ENCODE measurements at regions not wholly inside any gene's neighbourhood (a gene's known extent, or its start where the extent isn't known, plus 50 kb on each side); places are given as distances from the start of the nearest gene placed in this dataset.

DNA sequence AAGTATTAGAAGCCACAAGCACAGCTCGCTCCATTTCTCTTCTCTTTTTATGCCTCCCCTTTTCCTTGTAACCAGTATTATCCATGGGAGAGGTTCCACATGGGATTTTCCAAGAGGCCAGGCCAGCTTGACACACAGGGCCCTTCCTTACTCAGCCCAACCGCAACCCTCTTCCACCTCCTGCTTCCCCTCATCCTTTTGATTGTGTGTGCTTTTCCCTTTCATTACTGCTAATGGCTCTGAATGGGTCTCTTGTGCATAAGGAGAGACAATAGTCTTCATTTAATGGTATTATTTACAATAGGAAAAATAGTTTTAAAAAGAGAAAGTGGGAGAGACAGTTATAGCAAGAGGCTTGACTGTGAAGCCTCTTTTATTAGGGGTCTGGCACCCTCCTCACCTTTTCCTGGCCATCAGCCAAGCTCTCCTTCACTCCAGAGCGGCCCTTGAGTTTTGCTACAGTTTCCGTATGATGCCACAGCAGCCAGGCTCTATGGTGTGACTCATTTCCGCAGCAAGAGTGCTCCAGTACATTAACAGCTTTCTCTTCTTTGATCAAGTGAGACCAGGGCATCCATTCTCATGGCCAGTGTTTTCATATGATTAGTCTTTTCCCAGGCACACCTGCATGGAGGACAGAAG is 579.5 kb downstream of the TFAP2B start:
- no peak for TF ChIP-seq EZH2phosphoT487 (IDR thresholded peaks at IDR 0.05; ENCODE audit: unreplicated experiment)
- TF ChIP-seq, protein P1, sequence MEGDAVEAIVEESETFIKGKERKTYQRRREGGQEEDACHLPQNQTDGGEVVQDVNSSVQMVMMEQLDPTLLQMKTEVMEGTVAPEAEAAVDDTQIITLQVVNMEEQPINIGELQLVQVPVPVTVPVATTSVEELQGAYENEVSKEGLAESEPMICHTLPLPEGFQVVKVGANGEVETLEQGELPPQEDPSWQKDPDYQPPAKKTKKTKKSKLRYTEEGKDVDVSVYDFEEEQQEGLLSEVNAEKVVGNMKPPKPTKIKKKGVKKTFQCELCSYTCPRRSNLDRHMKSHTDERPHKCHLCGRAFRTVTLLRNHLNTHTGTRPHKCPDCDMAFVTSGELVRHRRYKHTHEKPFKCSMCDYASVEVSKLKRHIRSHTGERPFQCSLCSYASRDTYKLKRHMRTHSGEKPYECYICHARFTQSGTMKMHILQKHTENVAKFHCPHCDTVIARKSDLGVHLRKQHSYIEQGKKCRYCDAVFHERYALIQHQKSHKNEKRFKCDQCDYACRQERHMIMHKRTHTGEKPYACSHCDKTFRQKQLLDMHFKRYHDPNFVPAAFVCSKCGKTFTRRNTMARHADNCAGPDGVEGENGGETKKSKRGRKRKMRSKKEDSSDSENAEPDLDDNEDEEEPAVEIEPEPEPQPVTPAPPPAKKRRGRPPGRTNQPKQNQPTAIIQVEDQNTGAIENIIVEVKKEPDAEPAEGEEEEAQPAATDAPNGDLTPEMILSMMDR (conservative IDR thresholded peaks at IDR 0.05; ENCODE audit: low read depth in 2 of 2), result no peak
- no peak for TF ChIP-seq EZH2 (IDR thresholded peaks at IDR 0.05; ENCODE audit: low read depth, unreplicated experiment)
- no peak for TF ChIP-seq JUNB (IDR thresholded peaks at IDR 0.05; ENCODE audit: unreplicated experiment)
- TF ChIP-seq POLR2AphosphoS5 (IDR thresholded peaks at IDR 0.05; ENCODE audit: low read depth), result no peak
- TF ChIP-seq, protein P2, sequence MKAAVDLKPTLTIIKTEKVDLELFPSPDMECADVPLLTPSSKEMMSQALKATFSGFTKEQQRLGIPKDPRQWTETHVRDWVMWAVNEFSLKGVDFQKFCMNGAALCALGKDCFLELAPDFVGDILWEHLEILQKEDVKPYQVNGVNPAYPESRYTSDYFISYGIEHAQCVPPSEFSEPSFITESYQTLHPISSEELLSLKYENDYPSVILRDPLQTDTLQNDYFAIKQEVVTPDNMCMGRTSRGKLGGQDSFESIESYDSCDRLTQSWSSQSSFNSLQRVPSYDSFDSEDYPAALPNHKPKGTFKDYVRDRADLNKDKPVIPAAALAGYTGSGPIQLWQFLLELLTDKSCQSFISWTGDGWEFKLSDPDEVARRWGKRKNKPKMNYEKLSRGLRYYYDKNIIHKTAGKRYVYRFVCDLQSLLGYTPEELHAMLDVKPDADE (IDR thresholded peaks at IDR 0.05), result no peak
- TF ChIP-seq, protein P3, sequence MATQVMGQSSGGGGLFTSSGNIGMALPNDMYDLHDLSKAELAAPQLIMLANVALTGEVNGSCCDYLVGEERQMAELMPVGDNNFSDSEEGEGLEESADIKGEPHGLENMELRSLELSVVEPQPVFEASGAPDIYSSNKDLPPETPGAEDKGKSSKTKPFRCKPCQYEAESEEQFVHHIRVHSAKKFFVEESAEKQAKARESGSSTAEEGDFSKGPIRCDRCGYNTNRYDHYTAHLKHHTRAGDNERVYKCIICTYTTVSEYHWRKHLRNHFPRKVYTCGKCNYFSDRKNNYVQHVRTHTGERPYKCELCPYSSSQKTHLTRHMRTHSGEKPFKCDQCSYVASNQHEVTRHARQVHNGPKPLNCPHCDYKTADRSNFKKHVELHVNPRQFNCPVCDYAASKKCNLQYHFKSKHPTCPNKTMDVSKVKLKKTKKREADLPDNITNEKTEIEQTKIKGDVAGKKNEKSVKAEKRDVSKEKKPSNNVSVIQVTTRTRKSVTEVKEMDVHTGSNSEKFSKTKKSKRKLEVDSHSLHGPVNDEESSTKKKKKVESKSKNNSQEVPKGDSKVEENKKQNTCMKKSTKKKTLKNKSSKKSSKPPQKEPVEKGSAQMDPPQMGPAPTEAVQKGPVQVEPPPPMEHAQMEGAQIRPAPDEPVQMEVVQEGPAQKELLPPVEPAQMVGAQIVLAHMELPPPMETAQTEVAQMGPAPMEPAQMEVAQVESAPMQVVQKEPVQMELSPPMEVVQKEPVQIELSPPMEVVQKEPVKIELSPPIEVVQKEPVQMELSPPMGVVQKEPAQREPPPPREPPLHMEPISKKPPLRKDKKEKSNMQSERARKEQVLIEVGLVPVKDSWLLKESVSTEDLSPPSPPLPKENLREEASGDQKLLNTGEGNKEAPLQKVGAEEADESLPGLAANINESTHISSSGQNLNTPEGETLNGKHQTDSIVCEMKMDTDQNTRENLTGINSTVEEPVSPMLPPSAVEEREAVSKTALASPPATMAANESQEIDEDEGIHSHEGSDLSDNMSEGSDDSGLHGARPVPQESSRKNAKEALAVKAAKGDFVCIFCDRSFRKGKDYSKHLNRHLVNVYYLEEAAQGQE (IDR thresholded peaks at IDR 0.05; ENCODE audit: unreplicated experiment), result no peak
- no peak for TF ChIP-seq CREB1 (CRISPR knock-in tag; IDR thresholded peaks at IDR 0.05; ENCODE audit: low read depth)
- no peak for TF ChIP-seq ZNF114 (CRISPR knock-in tag; IDR thresholded peaks at IDR 0.05)
